DND-41 (cell line): ENCODE measurements at regions not wholly inside any gene's neighbourhood (a gene's known extent, or its start where the extent isn't known, plus 50 kb on each side); places are given as distances from the start of the nearest gene placed in this dataset.
"Not testable (repeated sequence)": the region's sequence is repeated elsewhere in the genome, so short reads cannot be mapped to it uniquely, and the experiment has no call there.

Source experiments
- ATAC-seq: fragments of 200-7000 bp; cut with Tn5 transposase; 3 replicates; pipeline ENCODE4 v1.9.1; 2021; ENCODE audit warnings: low read depth; ENCODE audit not compliant: insufficient read depth
- DNase-seq: peaks from one replicate; pipeline ENCODE4 v3.0.0-alpha.2; 2020
- H2AFZ ChIP-seq: 2 replicates; pipeline ENCODE4 v1.6.0; 2012; ENCODE audit warnings: low read depth, low read length
- H3K27ac ChIP-seq: 2 replicates; pipeline ENCODE4 v1.5.1; 2012; ENCODE audit warnings: low read length, inconsistent platforms
- H3K27me3 ChIP-seq: fragments of 200-600 bp; sonication (generic); 2 replicates; pipeline ENCODE4 v1.6.0; 2012; ENCODE audit warnings: low read length, mild to moderate bottlenecking, inconsistent platforms; ENCODE audit not compliant: insufficient read depth, poor library complexity
- H3K36me3 ChIP-seq: 2 replicates; pipeline ENCODE4 v1.5.1; 2012; ENCODE audit warnings: low read length, inconsistent platforms; ENCODE audit not compliant: insufficient read depth
- H3K4me1 ChIP-seq: 2 replicates; pipeline ENCODE4 v1.5.1; 2012; ENCODE audit warnings: mild to moderate bottlenecking, low read length; ENCODE audit not compliant: insufficient read depth
- H3K4me2 ChIP-seq: 2 replicates; pipeline ENCODE4 v1.6.0; 2012; ENCODE audit warnings: mild to moderate bottlenecking, moderate library complexity, low read length, inconsistent platforms; ENCODE audit not compliant: insufficient read depth
- H3K4me3 ChIP-seq, 2 experiments: fragments of 200-600 bp in 1 of 2; shearing (Covaris generic) in 1 of 2; 2 replicates each; pipeline ENCODE4 v1.5.1; 2012 to 2016; ENCODE audit warnings: inconsistent platforms in 2 of 2, low read length in 2 of 2, mild to moderate bottlenecking in 2 of 2, low read depth in 1 of 2, moderate library complexity in 1 of 2
- H3K79me2 ChIP-seq: 2 replicates; pipeline ENCODE4 v1.6.0; 2012; ENCODE audit warnings: low read length, inconsistent platforms; ENCODE audit not compliant: insufficient read depth
- H3K9ac ChIP-seq: 2 replicates; pipeline ENCODE4 v1.6.0; 2012; ENCODE audit warnings: low read depth, mild to moderate bottlenecking, inconsistent platforms, low read length, moderate library complexity
- H3K9me3 ChIP-seq: 2 replicates; pipeline ENCODE4 v1.5.1; 2012; ENCODE audit warnings: low read length, moderate library complexity, mild to moderate bottlenecking, inconsistent platforms; ENCODE audit not compliant: insufficient read depth, severe bottlenecking
- H4K20me1 ChIP-seq: 2 replicates; pipeline ENCODE4 v1.6.0; 2012; ENCODE audit warnings: low read length; ENCODE audit not compliant: insufficient read depth
- CTCF ChIP-seq: IDR thresholded peaks from 2 replicates; pipeline ENCODE4 v1.5.1; 2012; ENCODE audit warnings: borderline replicate concordance, low read length, moderate library complexity, mild to moderate bottlenecking; ENCODE audit not compliant: poor library complexity, severe bottlenecking; ENCODE audit errors: extremely low read depth
- EZH2 ChIP-seq: IDR thresholded peaks from 3 replicates; pipeline ENCODE4 v1.6.1; 2012; ENCODE audit warnings: borderline replicate concordance, low read depth, mild to moderate bottlenecking, moderate library complexity, low read length, inconsistent platforms; ENCODE audit not compliant: severe bottlenecking

GRCh38 chr1:224819861-224820260 is 109.6 kb upstream of the DNAH14 start:
- Histone ChIP-seq H3K27ac (no peak overlapping the region), H4K20me1 (no peaks in the 10 kb centered on the region), H3K27me3 (no peaks in the 10 kb centered on the region), H2AFZ (no peak overlapping the region), H3K9me3 (peaks cover 16% of the 10 kb centered on the region), H3K4me3 (no peak overlapping the region), H3K9ac (no peak overlapping the region), H3K4me1 (no peaks in the 10 kb centered on the region), H3K79me2 (no peaks in the 10 kb centered on the region), H3K4me2 (no peak overlapping the region), H3K36me3 (no peaks in the 10 kb centered on the region)
- DNase-seq (no peak), ATAC-seq (no peak)
- TF ChIP-seq CTCF (no peak), EZH2 (no peak)

GRCh38 chr1:224820341-224820740 is 109.1 kb upstream of the DNAH14 start:
- Histone ChIP-seq H3K36me3 (no peaks in the 10 kb centered on the region), H2AFZ (no peak overlapping the region), H3K27ac (no peak overlapping the region), H3K9me3 (peaks cover 16% of the 10 kb centered on the region), H3K9ac (no peak overlapping the region), H3K4me2 (no peak overlapping the region), H3K4me3 (no peak overlapping the region), H3K4me1 (no peaks in the 10 kb centered on the region), H3K79me2 (no peaks in the 10 kb centered on the region), H4K20me1 (no peaks in the 10 kb centered on the region), H3K27me3 (no peaks in the 10 kb centered on the region)
- ATAC-seq (no peak), DNase-seq (no peak)
- TF ChIP-seq EZH2 = no peak
- no peak for TF ChIP-seq CTCF

GRCh38 chr1:224821751-224822150 is 107.7 kb upstream of the DNAH14 start:
- not testable (repeated sequence) for H3K27me3 ChIP-seq, H3K36me3 ChIP-seq, H4K20me1 ChIP-seq, H3K4me1 ChIP-seq, H3K9ac ChIP-seq, H3K27ac ChIP-seq, ATAC-seq, DNase-seq, H3K4me3 ChIP-seq, H3K4me2 ChIP-seq, H2AFZ ChIP-seq, H3K79me2 ChIP-seq
- H3K9me3 ChIP-seq = peaks cover 16% of the 10 kb centered on the region

- no peaks in the 10 kb centered on the region for H4K20me1 ChIP-seq
- H3K4me2 ChIP-seq = no peak overlapping the region
- no peak for DNase-seq
- H3K79me2 ChIP-seq = no peaks in the 10 kb centered on the region
- H3K9me3 ChIP-seq = peaks cover 12% of the 10 kb centered on the region
- no peak overlapping the region for H3K9ac ChIP-seq
- no peaks in the 10 kb centered on the region for H3K4me1 ChIP-seq
- H3K4me3 ChIP-seq = no peak overlapping the region
- ATAC-seq = no peak
- H3K27ac ChIP-seq = no peak overlapping the region
- no peak overlapping the region for H2AFZ ChIP-seq
- no peak for TF ChIP-seq EZH2
- H3K36me3 ChIP-seq = no peaks in the 10 kb centered on the region
- no peaks in the 10 kb centered on the region for H3K27me3 ChIP-seq
These were observed 103.9 kb upstream of the DNAH14 start for GRCh38 chr1:224825525-224826000.
